ENCODE measurements at regions not wholly inside any gene's neighbourhood (a gene's known extent, or its start where the extent isn't known, plus 50 kb on each side); places are given as distances from the start of the nearest gene placed in this dataset.

- H3K27ac Mint-ChIP-seq = no peak overlapping the region
Observed at GRCh38 chr4:119865789-119866188, 200.9 kb downstream of the MAD2L1 start.

GRCh38 chr4:119865389-119865788, 201.3 kb downstream of the MAD2L1 start:
- no peaks in the 10 kb centered on the region for H3K36me3 ChIP-seq (ENCODE audit: insufficient read depth, low read length)
- no peak overlapping the region for H3K27ac Mint-ChIP-seq
- CTCF ChIA-PET = no interaction called here

More at GRCh38 chr4:119865789-119866188, 200.9 kb downstream of the MAD2L1 start:
- Histone ChIP-seq H3K9me3 (ENCODE audit: low read length) (no peaks in the 10 kb centered on the region), H3K4me1 (ENCODE audit: insufficient read depth, low read length) (no peaks in the 10 kb centered on the region), H3K27ac (ENCODE audit: low read depth, low read length) (no peak overlapping the region), H3K27me3 (ENCODE audit: insufficient read depth, low read length, poor library complexity, severe bottlenecking) (no peaks in the 10 kb centered on the region), H3K36me3 (ENCODE audit: insufficient read depth, low read length) (no peaks in the 10 kb centered on the region), H3K4me3 (ENCODE audit: low read length) (no peak overlapping the region)
- H3K9me3 Mint-ChIP-seq = no peaks in the 10 kb centered on the region
- DNase-seq = no peak
- no peak overlapping the region for H3K4me3 Mint-ChIP-seq
- ChIA-PET CTCF (no interaction called here), POLR2A (no interaction called here)
- no peaks in the 10 kb centered on the region for H3K4me1 Mint-ChIP-seq
- H3K27me3 Mint-ChIP-seq = no peaks in the 10 kb centered on the region
- no peaks in the 10 kb centered on the region for H3K36me3 Mint-ChIP-seq

GRCh38 chr4:119861731-119862130, 204.9 kb downstream of the MAD2L1 start:
- Histone ChIP-seq H3K27ac (ENCODE audit: low read depth, low read length) (no peak overlapping the region), H3K9me3 (ENCODE audit: low read length) (no peaks in the 10 kb centered on the region), H3K4me1 (ENCODE audit: insufficient read depth, low read length) (no peaks in the 10 kb centered on the region), H3K36me3 (ENCODE audit: insufficient read depth, low read length) (no peaks in the 10 kb centered on the region), H3K27me3 (ENCODE audit: insufficient read depth, low read length, poor library complexity, severe bottlenecking) (no peaks in the 10 kb centered on the region), H3K4me3 (ENCODE audit: low read length) (no peak overlapping the region)
- H3K4me1 Mint-ChIP-seq = no peaks in the 10 kb centered on the region
- ChIA-PET CTCF (no interaction called here), POLR2A (no interaction called here)
- H3K36me3 Mint-ChIP-seq = no peaks in the 10 kb centered on the region
- no peaks in the 10 kb centered on the region for H3K27me3 Mint-ChIP-seq
- H3K4me3 Mint-ChIP-seq = no peak overlapping the region
- no peak overlapping the region for H3K27ac Mint-ChIP-seq
- no peaks in the 10 kb centered on the region for H3K9me3 Mint-ChIP-seq
- DNase-seq = no peak

More at GRCh38 chr4:119865389-119865788, 201.3 kb downstream of the MAD2L1 start:
- Mint-ChIP-seq H3K9me3 (no peaks in the 10 kb centered on the region), H3K4me1 (no peaks in the 10 kb centered on the region), H3K27me3 (no peaks in the 10 kb centered on the region), H3K36me3 (no peaks in the 10 kb centered on the region), H3K4me3 (no peak overlapping the region)
- Histone ChIP-seq H3K9me3 (ENCODE audit: low read length) (no peaks in the 10 kb centered on the region), H3K27ac (ENCODE audit: low read depth, low read length) (no peak overlapping the region), H3K4me1 (ENCODE audit: insufficient read depth, low read length) (no peaks in the 10 kb centered on the region), H3K27me3 (ENCODE audit: insufficient read depth, low read length, poor library complexity, severe bottlenecking) (no peaks in the 10 kb centered on the region), H3K4me3 (ENCODE audit: low read length) (no peak overlapping the region)
- DNase-seq = no peak
- POLR2A ChIA-PET = no interaction called here

- no peak for DNase-seq
- Mint-ChIP-seq H3K27me3 (no peaks in the 10 kb centered on the region), H3K4me1 (no peaks in the 10 kb centered on the region), H3K27ac (no peak overlapping the region), H3K9me3 (no peaks in the 10 kb centered on the region), H3K36me3 (no peaks in the 10 kb centered on the region), H3K4me3 (no peak overlapping the region)
- Histone ChIP-seq H3K27ac (ENCODE audit: low read depth, low read length) (no peak overlapping the region), H3K4me1 (ENCODE audit: insufficient read depth, low read length) (no peaks in the 10 kb centered on the region), H3K9me3 (ENCODE audit: low read length) (no peaks in the 10 kb centered on the region), H3K4me3 (ENCODE audit: low read length) (no peak overlapping the region), H3K27me3 (ENCODE audit: insufficient read depth, low read length, poor library complexity, severe bottlenecking) (no peaks in the 10 kb centered on the region), H3K36me3 (ENCODE audit: insufficient read depth, low read length) (no peaks in the 10 kb centered on the region)
- POLR2A ChIA-PET = no interaction called here
- CTCF ChIA-PET = no interaction called here
Observed at GRCh38 chr4:119858176-119858575, 208.5 kb downstream of the MAD2L1 start.

- Mint-ChIP-seq H3K27ac (no peak overlapping the region), H3K4me3 (no peak overlapping the region), H3K36me3 (no peaks in the 10 kb centered on the region), H3K4me1 (no peaks in the 10 kb centered on the region), H3K27me3 (no peaks in the 10 kb centered on the region), H3K9me3 (no peaks in the 10 kb centered on the region)
- Histone ChIP-seq H3K27me3 (ENCODE audit: insufficient read depth, low read length, poor library complexity, severe bottlenecking) (no peaks in the 10 kb centered on the region), H3K4me1 (ENCODE audit: insufficient read depth, low read length) (no peaks in the 10 kb centered on the region), H3K36me3 (ENCODE audit: insufficient read depth, low read length) (no peaks in the 10 kb centered on the region), H3K27ac (ENCODE audit: low read depth, low read length) (no peak overlapping the region), H3K4me3 (ENCODE audit: low read length) (no peak overlapping the region), H3K9me3 (ENCODE audit: low read length) (no peaks in the 10 kb centered on the region)
- ChIA-PET CTCF (no interaction called here), POLR2A (no interaction called here)
- no peak for DNase-seq
Observed at GRCh38 chr4:119854364-119854763, 212.3 kb downstream of the MAD2L1 start.

GRCh38 chr4:119851649-119852048, 215.0 kb downstream of the MAD2L1 start:
- POLR2A ChIA-PET = no interaction called here
- Histone ChIP-seq H3K27me3 (ENCODE audit: insufficient read depth, low read length, poor library complexity, severe bottlenecking) (no peaks in the 10 kb centered on the region), H3K4me3 (ENCODE audit: low read length) (no peak overlapping the region), H3K36me3 (ENCODE audit: insufficient read depth, low read length) (no peaks in the 10 kb centered on the region), H3K9me3 (ENCODE audit: low read length) (no peaks in the 10 kb centered on the region), H3K4me1 (ENCODE audit: insufficient read depth, low read length) (no peaks in the 10 kb centered on the region), H3K27ac (ENCODE audit: low read depth, low read length) (no peak overlapping the region)
- Mint-ChIP-seq H3K27ac (no peak overlapping the region), H3K36me3 (no peaks in the 10 kb centered on the region), H3K4me3 (no peak overlapping the region), H3K4me1 (no peaks in the 10 kb centered on the region), H3K27me3 (peaks cover 0 to 5% of the 10 kb centered on the region in 2 donors), H3K9me3 (no peaks in the 10 kb centered on the region)
- DNase-seq = no peak
- CTCF ChIA-PET = no interaction called here

GRCh38 chr4:119841361-119841760, 212.8 kb upstream of the PDE5A start:
- no peak overlapping the region for H3K4me3 Mint-ChIP-seq
- no peaks in the 10 kb centered on the region for H3K27me3 Mint-ChIP-seq
- H3K4me1 ChIP-seq (ENCODE audit: insufficient read depth, low read length) = no peaks in the 10 kb centered on the region
- no peaks in the 10 kb centered on the region for H3K9me3 ChIP-seq (ENCODE audit: low read length)
- H3K4me3 ChIP-seq (ENCODE audit: low read length) = no peak overlapping the region
- H3K4me1 Mint-ChIP-seq = no peaks in the 10 kb centered on the region
- DNase-seq = no peak
- H3K27me3 ChIP-seq (ENCODE audit: insufficient read depth, low read length, poor library complexity, severe bottlenecking) = no peaks in the 10 kb centered on the region
- ChIA-PET POLR2A (no interaction called here), CTCF (no interaction called here)
- no peaks in the 10 kb centered on the region for H3K36me3 ChIP-seq (ENCODE audit: insufficient read depth, low read length)
- no peak overlapping the region for H3K27ac Mint-ChIP-seq
- no peaks in the 10 kb centered on the region for H3K36me3 Mint-ChIP-seq
- peaks cover 0 to 4% (median 3%) of the 10 kb centered on the region in 5 donors for H3K9me3 Mint-ChIP-seq
- no peak overlapping the region for H3K27ac ChIP-seq (ENCODE audit: low read depth, low read length)

- ChIA-PET CTCF (no interaction called here), POLR2A (no interaction called here)
- Histone ChIP-seq H3K4me3 (ENCODE audit: low read length) (no peak overlapping the region), H3K4me1 (ENCODE audit: insufficient read depth, low read length) (no peaks in the 10 kb centered on the region), H3K27ac (ENCODE audit: low read depth, low read length) (no peak overlapping the region), H3K9me3 (ENCODE audit: low read length) (no peaks in the 10 kb centered on the region), H3K36me3 (ENCODE audit: insufficient read depth, low read length) (no peaks in the 10 kb centered on the region), H3K27me3 (ENCODE audit: insufficient read depth, low read length, poor library complexity, severe bottlenecking) (no peaks in the 10 kb centered on the region)
- Mint-ChIP-seq H3K36me3 (no peaks in the 10 kb centered on the region), H3K9me3 (peaks cover 0 to 5% (median 0%) of the 10 kb centered on the region in 5 donors), H3K4me3 (no peak overlapping the region), H3K4me1 (no peaks in the 10 kb centered on the region), H3K27ac (no peak overlapping the region), H3K27me3 (no peaks in the 10 kb centered on the region)
- no peak for DNase-seq
Observed at GRCh38 chr4:119835613-119835910, 207.0 kb upstream of the PDE5A start.

- H3K9me3 ChIP-seq (ENCODE audit: low read length) = no peaks in the 10 kb centered on the region
- no peaks in the 10 kb centered on the region for H3K4me1 Mint-ChIP-seq
- DNase-seq = no peak
- H3K36me3 Mint-ChIP-seq = no peaks in the 10 kb centered on the region
- ChIA-PET POLR2A (no interaction called here), CTCF (no interaction called here)
- peaks cover 0 to 5% (median 0%) of the 10 kb centered on the region in 5 donors for H3K9me3 Mint-ChIP-seq
- H3K4me3 Mint-ChIP-seq = no peak overlapping the region
- no peaks in the 10 kb centered on the region for H3K36me3 ChIP-seq (ENCODE audit: insufficient read depth, low read length)
- no peak overlapping the region for H3K27ac ChIP-seq (ENCODE audit: low read depth, low read length)
- no peaks in the 10 kb centered on the region for H3K27me3 Mint-ChIP-seq
- no peak overlapping the region for H3K4me3 ChIP-seq (ENCODE audit: low read length)
- H3K27me3 ChIP-seq (ENCODE audit: insufficient read depth, low read length, poor library complexity, severe bottlenecking) = no peaks in the 10 kb centered on the region
- no peaks in the 10 kb centered on the region for H3K4me1 ChIP-seq (ENCODE audit: insufficient read depth, low read length)
- H3K27ac Mint-ChIP-seq = no peak overlapping the region
Observed at GRCh38 chr4:119834906-119835612, 206.5 kb upstream of the PDE5A start.
